ENCODE measurements at regions not wholly inside any gene's neighbourhood (a gene's known extent, or its start where the extent isn't known, plus 50 kb on each side); places are given as distances from the start of the nearest gene placed in this dataset.

- no peak overlapping the region for H3K9ac ChIP-seq (ENCODE audit: low read length)
- peak; percentile 6 for DNase-seq (ENCODE audit: low read depth, low spot score)
- no peaks in the 10 kb centered on the region for H3K9me3 ChIP-seq (ENCODE audit: control insufficient read depth in 1 of 2, insufficient read depth in 1 of 2, low read depth in 1 of 2, low read length in 2 of 2)
- BruUV-seq (replicated peaks) = no TSS peak
- H3K4me1 ChIP-seq (ENCODE audit: control insufficient read depth in 1 of 2, insufficient read depth in 2 of 2, low read length in 2 of 2) = no peaks in the 10 kb centered on the region
- 0 out of 2 replicates have a peak, but pooled peaks cover 3% of the 10 kb centered on the region for H3K27me3 ChIP-seq (ENCODE audit: insufficient read depth, low read length)
- no peaks in the 10 kb centered on the region for H4K20me1 ChIP-seq (ENCODE audit: insufficient read depth)
- no peaks in the 10 kb centered on the region for H3K9me2 ChIP-seq (ENCODE audit: insufficient read depth)
- peak; percentile 52 for ATAC-seq
- H3K4me3 ChIP-seq (replicated peaks in 1 of 2; ENCODE audit: low read depth in 1 of 2, low read length in 2 of 2) = no peak overlapping the region
- no peak overlapping the region for H3K4me2 ChIP-seq (ENCODE audit: low read length)
- H3K79me2 ChIP-seq (ENCODE audit: insufficient read depth, low read length) = no peaks in the 10 kb centered on the region
- ChIA-PET POLR2A (no interaction called here), CTCF (interaction anchor here (1.0 to 1.3 kb wide), 2 partner anchors 188 to 190 kb away, joined by 4 read pairs; no protein-coding TSS in a partner anchor), RAD21 (ENCODE audit: low non-redundant PET in 1 of 2, low total read pairs in 2 of 2, uncharacterized antibody in 2 of 2, unreplicated experiment in 2 of 2) (no interaction called here)
- H3K27ac ChIP-seq (ENCODE audit: low read depth, low read length) = no peak overlapping the region
- no peak for TF ChIP-seq EZH2 (IDR thresholded peaks at IDR 0.05)
- no peak for TF ChIP-seq JUND (IDR thresholded peaks at IDR 0.05)
- TF ChIP-seq CTCF (IDR thresholded peaks at IDR 0.05 in 2 of 3, conservative IDR thresholded peaks at IDR 0.05 in 1 of 3; ENCODE audit: borderline replicate concordance in 1 of 3, insufficient read depth in 1 of 3, low read depth in 2 of 3, low read length in 2 of 3) = peak; percentile 24 to 53 (median 39); a peak in 4 of 6 replicates
- TF ChIP-seq RAD21 (IDR thresholded peaks at IDR 0.05; ENCODE audit: low read depth) = peak; percentile 65
- TF ChIP-seq CEBPB (IDR thresholded peaks at IDR 0.05; ENCODE audit: low read depth) = no peak
- TF ChIP-seq REST (IDR thresholded peaks at IDR 0.05; ENCODE audit: low read depth) = no peak
- no peak for TF ChIP-seq ATF3 (IDR thresholded peaks at IDR 0.05)
- TF ChIP-seq ELF1 (IDR thresholded peaks at IDR 0.05; ENCODE audit: borderline replicate concordance, low read depth) = no peak
- H3K36me3 ChIP-seq (ENCODE audit: control insufficient read depth in 1 of 2, insufficient read depth in 2 of 2, low read length in 2 of 2) = no peaks in the 10 kb centered on the region
- no peak overlapping the region for H2AFZ ChIP-seq (ENCODE audit: low read depth, low read length, poor library complexity, severe bottlenecking)
- intact Hi-C loops (cut with micrococcal nuclease) = no loop called here
Measured at GRCh38 chrX:71859637-71860036, 51.0 kb upstream of the NHSL2 start.
